DMS53 treated with DMSO at 0.1 percent for 48 hours (cell line): ENCODE measurements at regions not wholly inside any gene's neighbourhood (a gene's known extent, or its start where the extent isn't known, plus 50 kb on each side); places are given as distances from the start of the nearest gene placed in this dataset.

ENCODE experiments used
- DNase-seq: peaks from one replicate; lab custom pipeline; 2025; ENCODE audit not compliant: unreplicated experiment; lab: John Stamatoyannopoulos, UW

DNA sequence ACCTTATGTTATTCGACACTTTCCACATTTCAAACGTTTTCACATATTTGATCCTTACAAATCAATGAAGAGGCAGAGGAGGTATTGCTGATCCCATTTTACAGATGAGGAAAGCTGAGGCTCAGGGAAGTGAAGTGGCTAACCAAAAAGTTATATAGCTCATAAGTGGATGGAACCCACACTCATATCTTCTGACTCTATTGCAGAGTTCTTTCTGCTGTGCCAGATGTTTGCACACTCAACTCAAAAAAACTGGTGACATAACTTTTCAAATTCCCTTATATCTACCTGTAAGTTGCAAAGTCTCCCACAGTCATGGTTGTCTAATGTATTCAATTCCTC, 84.0 kb upstream of the SETMAR start:
- DNase-seq: no peak

- DNase-seq: no peak
These were observed 83.1 kb upstream of the SETMAR start for GRCh38 chr3:4220065-4220464.

- no peak for DNase-seq
These were observed 80.5 kb upstream of the SETMAR start for GRCh38 chr3:4222574-4223175.

GRCh38 chr3:4223777-4224176, 79.4 kb upstream of the SETMAR start:
- DNase-seq: no peak

DNA sequence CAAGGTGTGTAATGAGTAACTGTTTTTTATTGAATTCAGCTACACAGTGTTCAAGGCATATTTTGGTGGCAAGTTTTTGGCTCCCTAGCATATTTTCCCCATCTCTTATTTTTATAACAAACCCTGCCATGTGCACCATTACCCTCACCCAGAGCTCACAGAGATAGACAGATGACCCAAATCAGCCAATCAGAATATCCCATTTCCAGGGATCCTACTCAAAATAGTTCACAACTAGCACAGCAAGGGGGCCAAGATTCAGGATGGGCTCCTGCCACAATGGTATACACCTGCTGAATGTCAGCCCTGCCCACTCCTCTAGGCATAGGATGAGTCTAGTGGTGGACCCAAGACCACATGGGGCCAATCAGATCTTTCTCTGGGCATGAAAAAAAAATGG, 78.8 kb upstream of the SETMAR start:
- DNase-seq: no peak

GRCh38 chr3:4225005-4225471, 78.1 kb upstream of the SETMAR start:
- no peak for DNase-seq

DNA sequence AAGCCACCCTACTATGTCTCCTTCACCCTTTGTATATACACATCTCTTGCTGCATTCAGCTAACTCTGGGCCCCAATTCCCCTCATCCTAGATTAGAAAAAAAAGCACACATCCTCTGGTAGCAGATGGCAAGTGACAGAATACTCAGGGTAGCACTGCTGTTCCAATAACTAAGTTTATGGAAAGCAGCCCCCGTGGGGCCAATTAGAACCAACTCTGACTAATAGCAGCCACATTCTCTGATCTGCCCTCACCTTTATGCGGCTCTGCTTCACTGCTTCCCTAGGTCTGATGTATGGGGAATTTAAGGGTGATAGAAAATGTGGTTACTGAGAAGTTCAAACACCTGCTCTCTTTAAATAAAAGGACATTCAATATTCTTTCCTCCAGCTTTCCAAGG, 74.9 kb upstream of the SETMAR start:
- no peak for DNase-seq

- DNase-seq: no peak
These were observed 72.1 kb upstream of the SETMAR start for GRCh38 chr3:4231041-4231440.

- DNase-seq: no peak
These were observed 70.4 kb upstream of the SETMAR start for GRCh38 chr3:4232798-4233197.

DNA sequence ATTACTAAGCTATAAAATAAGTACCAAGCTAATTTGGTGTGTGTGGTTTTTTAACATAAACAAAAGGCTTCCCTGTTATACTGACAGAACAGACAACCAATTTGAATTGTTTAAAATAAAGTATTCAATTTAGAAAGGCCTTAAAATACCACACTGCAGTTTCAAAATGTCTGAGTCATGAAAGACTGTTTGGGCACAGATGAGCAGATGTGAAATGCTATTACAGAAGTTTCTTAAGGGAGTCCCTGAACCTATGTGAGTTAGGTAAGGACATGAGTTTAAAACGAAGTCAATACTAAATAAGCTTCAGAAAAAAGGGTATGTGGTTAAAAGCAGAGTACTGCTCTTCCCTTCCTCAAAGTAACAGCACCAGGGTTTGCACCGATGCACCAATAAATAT, 69.7 kb upstream of the SETMAR start:
- DNase-seq: no peak

- no peak for DNase-seq
These were observed 68.3 kb upstream of the SETMAR start for GRCh38 chr3:4234889-4235288.

GRCh38 chr3:4235690-4236089, 67.5 kb upstream of the SETMAR start:
- DNase-seq: no peak

GRCh38 chr3:4241595-4242170, 61.5 kb upstream of the SETMAR start:
- no peak for DNase-seq

- no peak for DNase-seq
These were observed 57.5 kb upstream of the SETMAR start for GRCh38 chr3:4245671-4246070.

GRCh38 chr3:4247391-4247790, 55.8 kb upstream of the SETMAR start:
- no peak for DNase-seq

- DNase-seq: no peak
These were observed 53.1 kb upstream of the SETMAR start for GRCh38 chr3:4250064-4250463.

- DNase-seq: no peak
These were observed 51.8 kb upstream of the SETMAR start for GRCh38 chr3:4251412-4251811.

- peak; percentile 1 for DNase-seq
These were observed 49.9 kb upstream of the SETMAR start for GRCh38 chr3:4253072-4253832.
